Glutamatergic neuron (in vitro differentiated cells): ENCODE measurements at regions not wholly inside any gene's neighbourhood (a gene's known extent, or its start where the extent isn't known, plus 50 kb on each side); places are given as distances from the start of the nearest gene placed in this dataset.
"Not testable (repeated sequence)": the region's sequence is repeated elsewhere in the genome, so short reads cannot be mapped to it uniquely, and the experiment has no call there.

Experiments used
- DNase-seq: peaks from one replicate; pipeline ENCODE4 v3.0.0; 2022
- H3K27ac Mint-ChIP-seq: one replicate; pipeline ENCODE4 v1.8.0; 2020; ENCODE audit warnings: mild to moderate bottlenecking, mixed read lengths, inconsistent platforms; ENCODE audit not compliant: unreplicated experiment
- H3K27me3 Mint-ChIP-seq: one replicate; pipeline ENCODE4 v1.8.0; 2020; ENCODE audit warnings: mild to moderate bottlenecking, moderate library complexity, mixed read lengths, inconsistent platforms; ENCODE audit not compliant: unreplicated experiment
- H3K36me3 Mint-ChIP-seq: one replicate; pipeline ENCODE4 v1.8.0; 2020; ENCODE audit warnings: mild to moderate bottlenecking, mixed read lengths, inconsistent platforms; ENCODE audit not compliant: unreplicated experiment
- H3K4me1 Mint-ChIP-seq: one replicate; pipeline ENCODE4 v1.8.0; 2020; ENCODE audit warnings: mild to moderate bottlenecking, low read depth, mixed read lengths, inconsistent platforms; ENCODE audit not compliant: unreplicated experiment
- H3K4me3 Mint-ChIP-seq: one replicate; pipeline ENCODE4 v1.8.0; 2020; ENCODE audit warnings: mild to moderate bottlenecking, mixed read lengths, inconsistent platforms; ENCODE audit not compliant: unreplicated experiment
- H3K9me3 Mint-ChIP-seq: one replicate; pipeline ENCODE4 v1.8.0; 2020; ENCODE audit warnings: mild to moderate bottlenecking, moderate library complexity, mixed read lengths, inconsistent platforms; ENCODE audit not compliant: unreplicated experiment
- CTCF ChIP-seq: fragments of 200-600 bp; sonication (generic); IDR thresholded peaks from one replicate; pipeline ENCODE4 v1.5.0; 2021; ENCODE audit not compliant: partially characterized antibody, unreplicated experiment

GRCh38 chr18:45342653-45343052 lies 272.6 kb upstream of the SLC14A2 start:
- TF ChIP-seq CTCF, result no peak
- Mint-ChIP-seq H3K27ac (no peak overlapping the region), H3K36me3 (no peaks in the 10 kb centered on the region), H3K4me3 (no peak overlapping the region), H3K27me3 (peaks cover 3% of the 10 kb centered on the region), H3K4me1 (no peaks in the 10 kb centered on the region), H3K9me3 (no peaks in the 10 kb centered on the region)
- no peak for DNase-seq

GRCh38 chr18:45343365-45343764 lies 271.9 kb upstream of the SLC14A2 start:
- no peak for DNase-seq
- TF ChIP-seq CTCF, result no peak
- Mint-ChIP-seq H3K27ac (no peak overlapping the region), H3K4me3 (no peak overlapping the region), H3K9me3 (no peaks in the 10 kb centered on the region), H3K27me3 (peaks cover 3% of the 10 kb centered on the region), H3K4me1 (no peaks in the 10 kb centered on the region), H3K36me3 (no peaks in the 10 kb centered on the region)

GRCh38 chr18:45344680-45345079 lies 270.6 kb upstream of the SLC14A2 start:
- not testable (repeated sequence) for DNase-seq, H3K9me3 Mint-ChIP-seq, H3K4me3 Mint-ChIP-seq, H3K27ac Mint-ChIP-seq, H3K27me3 Mint-ChIP-seq, H3K36me3 Mint-ChIP-seq, H3K4me1 Mint-ChIP-seq

GRCh38 chr18:45349019-45349418 lies 266.3 kb upstream of the SLC14A2 start:
- H3K4me1 Mint-ChIP-seq, result peaks cover 9% of the 10 kb centered on the region
- no peaks in the 10 kb centered on the region for H3K9me3 Mint-ChIP-seq
- no peak for DNase-seq
- no peak overlapping the region for H3K4me3 Mint-ChIP-seq
- H3K36me3 Mint-ChIP-seq, result no peaks in the 10 kb centered on the region
- H3K27me3 Mint-ChIP-seq, result peaks cover 2% of the 10 kb centered on the region
- no peak overlapping the region for H3K27ac Mint-ChIP-seq
- TF ChIP-seq CTCF, result no peak

GRCh38 chr18:45349467-45349866 lies 265.8 kb upstream of the SLC14A2 start:
- no peak for TF ChIP-seq CTCF
- H3K4me1 Mint-ChIP-seq, result peaks cover 13% of the 10 kb centered on the region
- H3K27me3 Mint-ChIP-seq, result peaks cover 2% of the 10 kb centered on the region
- H3K36me3 Mint-ChIP-seq, result no peaks in the 10 kb centered on the region
- H3K4me3 Mint-ChIP-seq, result no peak overlapping the region
- no peak for DNase-seq
- H3K27ac Mint-ChIP-seq, result no peak overlapping the region
- no peaks in the 10 kb centered on the region for H3K9me3 Mint-ChIP-seq
